Gastroesophageal sphincter (tissue), 3 donors: ENCODE measurements at regions not wholly inside any gene's neighbourhood (a gene's known extent, or its start where the extent isn't known, plus 50 kb on each side); places are given as distances from the start of the nearest gene placed in this dataset.

Source experiments
- CTCF ChIP-seq, 4 experiments: fragments of 200-600 bp in 2 of 4; fragments of 450-650 bp in 2 of 4; sonication (generic) in 1 of 4; IDR thresholded peaks; one replicate each; pipeline ENCODE4 v1.5.1; 2017 to 2019; ENCODE audit warnings: antibody characterized with exemption in 4 of 4, mild to moderate bottlenecking in 2 of 4, moderate library complexity in 2 of 4
- POLR2A ChIP-seq, 2 donors: fragments of 450-650 bp; IDR thresholded peaks; one replicate each; pipeline ENCODE4 v1.6.1; 2017; ENCODE audit warnings: antibody characterized with exemption in 2 of 2, mild to moderate bottlenecking in 2 of 2, moderate library complexity in 1 of 2
- POLR2AphosphoS5 ChIP-seq: sonication (generic); formaldehyde crosslinking; IDR thresholded peaks from one replicate; pipeline ENCODE4 v1.6.1; 2017; ENCODE audit warnings: antibody characterized with exemption

GRCh38 chr1:166270476-166271150 lies 103.8 kb upstream of the FAM78B start:
- no peak for TF ChIP-seq CTCF (IDR thresholded peaks at IDR 0.05)
- no peak for TF ChIP-seq POLR2A (IDR thresholded peaks at IDR 0.05)
- no peak for TF ChIP-seq POLR2AphosphoS5
